Suprapubic skin (tissue), 4 donors: ENCODE measurements at regions not wholly inside any gene's neighbourhood (a gene's known extent, or its start where the extent isn't known, plus 50 kb on each side); places are given as distances from the start of the nearest gene placed in this dataset.

Experiments
- DNase-seq, 2 donors: peaks; one replicate each; pipeline ENCODE4 v3.0.0-alpha.2; 2019; ENCODE audit warnings: low spot score in 2 of 2
- H3K27ac ChIP-seq: fragments of 200-600 bp; sonication (generic); one replicate; pipeline ENCODE4 v1.5.1; 2019
- H3K27me3 ChIP-seq: fragments of 200-600 bp; sonication (generic); one replicate; pipeline ENCODE4 v1.5.1; 2019
- H3K36me3 ChIP-seq: fragments of 200-600 bp; sonication (generic); one replicate; pipeline ENCODE4 v1.5.1; 2019
- H3K4me1 ChIP-seq: fragments of 200-600 bp; sonication (generic); one replicate; pipeline ENCODE4 v1.5.1; 2019
- H3K4me3 ChIP-seq: fragments of 200-600 bp; sonication (generic); one replicate; pipeline ENCODE4 v1.5.1; 2019; ENCODE audit warnings: mild to moderate bottlenecking
- H3K9me3 ChIP-seq: fragments of 200-600 bp; sonication (generic); one replicate; pipeline ENCODE4 v1.5.1; 2019
- CTCF ChIP-seq, 2 donors: fragments of 200-600 bp in 1 of 2; fragments of 450-650 bp in 1 of 2; sonication (generic) in 1 of 2; IDR thresholded peaks; one replicate each; pipeline ENCODE4 v1.5.1; 2016 to 2019; ENCODE audit warnings: antibody characterized with exemption in 2 of 2, mild to moderate bottlenecking in 1 of 2, moderate library complexity in 1 of 2
- EP300 ChIP-seq: sonication (generic); formaldehyde crosslinking; IDR thresholded peaks from one replicate; pipeline ENCODE4 v1.6.1; 2017; ENCODE audit warnings: antibody characterized with exemption
- POLR2A ChIP-seq, 2 donors: fragments of 450-650 bp; IDR thresholded peaks; one replicate each; pipeline ENCODE4 v1.6.1; 2017; ENCODE audit warnings: antibody characterized with exemption in 2 of 2, mild to moderate bottlenecking in 2 of 2, moderate library complexity in 2 of 2
- POLR2AphosphoS5 ChIP-seq, 3 donors: sonication (generic); formaldehyde crosslinking; IDR thresholded peaks; one replicate each; pipeline ENCODE4 v1.6.1; 2017; ENCODE audit warnings: antibody characterized with exemption in 3 of 3
- WGBS: methylation state at CpG from one replicate; pipeline ENCODE4 v1.1.5; 2018; 5-methylcytosine and 5-hydroxymethylcytosine counted together

GRCh38 chr3:74075241-74075640, 450.5 kb upstream of the PDZRN3 start:
- no peak overlapping the region for H3K27ac ChIP-seq
- H3K9me3 ChIP-seq, result no peaks in the 10 kb centered on the region
- H3K36me3 ChIP-seq, result no peaks in the 10 kb centered on the region
- no peak overlapping the region for H3K4me3 ChIP-seq
- no peaks in the 10 kb centered on the region for H3K27me3 ChIP-seq
- 66% methylated on average over 2 of the region's 2 CpGs for WGBS
- DNase-seq, result no peak
- no peaks in the 10 kb centered on the region for H3K4me1 ChIP-seq
- TF ChIP-seq CTCF (IDR thresholded peaks at IDR 0.05) (no peak), POLR2AphosphoS5 (IDR thresholded peaks at IDR 0.05) (no peak), POLR2A (IDR thresholded peaks at IDR 0.05) (no peak), EP300 (no peak)

GRCh38 chr3:74074700-74075099, 450.0 kb upstream of the PDZRN3 start:
- no peak for DNase-seq
- Histone ChIP-seq H3K27me3 (no peaks in the 10 kb centered on the region), H3K27ac (no peak overlapping the region), H3K4me3 (no peak overlapping the region), H3K9me3 (no peaks in the 10 kb centered on the region), H3K4me1 (no peaks in the 10 kb centered on the region), H3K36me3 (no peaks in the 10 kb centered on the region)
- 56% methylated on average over 1 of the region's 1 CpG for WGBS
- no peak for TF ChIP-seq CTCF (IDR thresholded peaks at IDR 0.05)
- TF ChIP-seq POLR2AphosphoS5 (IDR thresholded peaks at IDR 0.05), result no peak
- no peak for TF ChIP-seq POLR2A (IDR thresholded peaks at IDR 0.05)
- TF ChIP-seq EP300, result no peak

- 5% methylated on average over 1 of the region's 1 CpG for WGBS
- no peaks in the 10 kb centered on the region for H3K36me3 ChIP-seq
Measured at GRCh38 chr3:74067296-74067695, 442.6 kb upstream of the PDZRN3 start.

GRCh38 chr3:74066456-74066855, 441.7 kb upstream of the PDZRN3 start:
- TF ChIP-seq EP300 (no peak), CTCF (IDR thresholded peaks at IDR 0.05) (no peak), POLR2A (IDR thresholded peaks at IDR 0.05) (no peak), POLR2AphosphoS5 (IDR thresholded peaks at IDR 0.05) (no peak)
- no peak for DNase-seq
- Histone ChIP-seq H3K27me3 (no peaks in the 10 kb centered on the region), H3K27ac (no peak overlapping the region), H3K9me3 (no peaks in the 10 kb centered on the region), H3K4me3 (no peak overlapping the region), H3K4me1 (no peaks in the 10 kb centered on the region), H3K36me3 (no peaks in the 10 kb centered on the region)
- 84% methylated on average over 3 of the region's 3 CpGs for WGBS

More at GRCh38 chr3:74067296-74067695, 442.6 kb upstream of the PDZRN3 start:
- no peak overlapping the region for H3K4me3 ChIP-seq
- H3K9me3 ChIP-seq, result no peaks in the 10 kb centered on the region
- H3K4me1 ChIP-seq, result no peaks in the 10 kb centered on the region
- H3K27ac ChIP-seq, result no peak overlapping the region
- no peaks in the 10 kb centered on the region for H3K27me3 ChIP-seq
- no peak for DNase-seq
- TF ChIP-seq EP300 (no peak), POLR2AphosphoS5 (IDR thresholded peaks at IDR 0.05) (no peak), CTCF (IDR thresholded peaks at IDR 0.05) (no peak), POLR2A (IDR thresholded peaks at IDR 0.05) (no peak)

GRCh38 chr3:74059923-74060600, 435.3 kb upstream of the PDZRN3 start:
- Histone ChIP-seq H3K4me1 (no peaks in the 10 kb centered on the region), H3K9me3 (no peaks in the 10 kb centered on the region), H3K27me3 (no peaks in the 10 kb centered on the region), H3K27ac (no peak overlapping the region), H3K4me3 (no peak overlapping the region), H3K36me3 (no peaks in the 10 kb centered on the region)
- 43% methylated on average over 3 of the region's 3 CpGs for WGBS
- no peak for DNase-seq
- no peak for TF ChIP-seq POLR2AphosphoS5 (IDR thresholded peaks at IDR 0.05)
